ENCODE measurements at regions not wholly inside any gene's neighbourhood (a gene's known extent, or its start where the extent isn't known, plus 50 kb on each side); places are given as distances from the start of the nearest gene placed in this dataset.
A peak's percentile ranks its signal among the peaks of the same experiment; 100 is the strongest.

DNA sequence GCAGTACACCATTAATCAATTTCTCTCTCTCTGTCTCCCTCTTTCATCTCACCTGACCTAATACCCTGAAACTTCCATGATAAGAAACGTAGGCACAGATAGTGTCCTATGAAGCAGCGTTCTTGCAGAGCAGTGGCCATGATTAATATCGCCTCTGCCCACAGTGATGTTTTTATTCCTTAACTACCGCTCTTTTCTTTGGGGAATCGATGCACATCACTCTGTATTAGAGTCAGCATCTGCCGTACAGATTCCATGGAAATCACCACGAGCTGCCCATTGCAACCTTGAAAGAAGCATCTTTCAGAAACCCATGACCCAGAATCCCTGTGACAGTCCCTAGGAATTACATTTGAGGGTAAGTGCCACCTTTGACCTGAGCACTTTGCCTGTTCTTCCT is 152.0 kb upstream of the ECI2 start:
- no peaks in the 10 kb centered on the region for H3K9me3 ChIP-seq (ENCODE audit: control insufficient read depth, low read depth, low read length)
- no peak overlapping the region for H3K9ac ChIP-seq (ENCODE audit: low read length)
- no peak overlapping the region for H3K27ac ChIP-seq (ENCODE audit: low read length)
- H3K36me3 ChIP-seq (ENCODE audit: control insufficient read depth, low read depth, low read length) = no peaks in the 10 kb centered on the region
- H3K27me3 ChIP-seq (ENCODE audit: control insufficient read depth, insufficient read depth, low read length) = peaks cover 25% of the 10 kb centered on the region
- no peak overlapping the region for H3K4me3 ChIP-seq (ENCODE audit: low read length)
- H3K4me1 ChIP-seq (ENCODE audit: control insufficient read depth, low read depth, low read length) = peaks cover 22% of the 10 kb centered on the region

DNA sequence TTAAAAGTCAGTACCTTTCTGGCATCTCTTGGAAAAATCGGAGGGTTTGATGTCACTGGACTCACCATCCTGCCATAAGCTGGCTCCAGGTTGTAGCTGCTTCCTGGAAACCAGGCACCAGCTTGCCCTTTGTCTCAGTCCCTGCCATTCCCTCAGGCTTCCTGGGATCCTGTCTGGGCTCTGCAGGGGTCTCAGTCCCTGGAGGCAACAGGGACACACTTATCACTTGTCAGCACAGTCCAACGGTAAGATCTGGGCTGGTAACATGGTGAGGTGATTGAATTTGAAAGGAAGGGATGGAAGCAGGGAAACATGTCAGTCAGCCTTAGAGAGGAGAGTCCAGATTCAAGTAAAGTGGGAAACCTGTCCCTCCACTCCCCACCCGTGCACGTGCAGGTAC is 147.6 kb upstream of the ECI2 start:
- Histone ChIP-seq H3K4me1 (ENCODE audit: control insufficient read depth, low read depth, low read length) (peaks cover 7% of the 10 kb centered on the region), H3K9ac (ENCODE audit: low read length) (no peak overlapping the region), H3K36me3 (ENCODE audit: control insufficient read depth, low read depth, low read length) (no peaks in the 10 kb centered on the region), H3K27ac (ENCODE audit: low read length) (no peak overlapping the region), H3K4me3 (ENCODE audit: low read length) (no peak overlapping the region), H3K27me3 (ENCODE audit: control insufficient read depth, insufficient read depth, low read length) (peaks cover 46% of the 10 kb centered on the region), H3K9me3 (ENCODE audit: control insufficient read depth, low read depth, low read length) (no peaks in the 10 kb centered on the region)

DNA sequence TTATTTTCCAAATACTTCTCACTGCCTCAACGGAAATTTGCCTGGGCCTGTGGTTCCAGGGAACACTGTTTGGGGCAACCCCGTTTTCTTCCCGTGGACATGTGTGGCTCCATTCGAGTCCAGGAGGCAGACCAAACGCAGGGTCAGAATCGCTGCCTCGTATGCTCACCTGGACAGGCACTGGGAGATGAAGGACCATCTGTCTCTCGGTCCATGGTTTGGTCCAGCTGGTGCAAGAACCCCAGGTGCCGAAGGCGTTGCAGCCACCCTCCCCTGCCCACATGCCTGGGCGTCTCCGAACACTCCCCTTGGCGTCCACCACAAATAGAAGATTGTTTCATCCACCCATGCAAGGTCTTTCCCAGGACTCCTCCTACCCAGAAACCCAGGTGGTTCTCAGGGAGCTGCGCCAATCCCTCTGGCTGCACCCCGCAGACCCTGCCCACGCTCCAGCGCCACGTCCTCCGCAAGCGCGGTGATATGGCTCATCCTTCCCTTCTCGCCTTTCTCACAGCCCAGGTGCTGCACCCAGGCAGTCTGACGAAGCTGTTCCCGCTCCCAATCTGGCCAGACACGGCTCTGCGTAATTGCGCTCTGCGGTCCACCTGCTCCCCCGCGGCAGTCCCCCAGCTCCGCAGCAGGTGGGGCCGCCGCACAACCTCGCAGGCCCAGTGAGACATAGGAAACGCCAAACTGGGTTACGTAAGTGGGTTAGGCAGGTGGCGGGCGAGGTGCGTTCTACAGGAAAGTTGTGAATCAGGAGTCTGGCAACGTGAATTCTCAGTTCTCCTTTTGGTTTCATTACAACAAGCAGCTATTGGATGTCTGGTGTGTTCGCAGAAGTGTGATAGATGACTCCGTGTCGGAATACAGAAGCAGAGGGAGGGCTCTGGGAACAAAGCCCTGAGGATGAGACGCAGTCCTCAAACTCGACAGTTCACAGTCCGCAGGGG is 146.2 kb upstream of the ECI2 start:
- Histone ChIP-seq H3K4me1 (ENCODE audit: control insufficient read depth, low read depth, low read length) (no peaks in the 10 kb centered on the region), H3K27ac (ENCODE audit: low read length) (no peak overlapping the region), H3K27me3 (ENCODE audit: control insufficient read depth, insufficient read depth, low read length) (peaks cover 37% of the 10 kb centered on the region), H3K4me3 (ENCODE audit: low read length) (peak overlapping the region; percentile 53), H3K36me3 (ENCODE audit: control insufficient read depth, low read depth, low read length) (no peaks in the 10 kb centered on the region), H3K9ac (ENCODE audit: low read length) (no peak overlapping the region), H3K9me3 (ENCODE audit: control insufficient read depth, low read depth, low read length) (no peaks in the 10 kb centered on the region)

DNA sequence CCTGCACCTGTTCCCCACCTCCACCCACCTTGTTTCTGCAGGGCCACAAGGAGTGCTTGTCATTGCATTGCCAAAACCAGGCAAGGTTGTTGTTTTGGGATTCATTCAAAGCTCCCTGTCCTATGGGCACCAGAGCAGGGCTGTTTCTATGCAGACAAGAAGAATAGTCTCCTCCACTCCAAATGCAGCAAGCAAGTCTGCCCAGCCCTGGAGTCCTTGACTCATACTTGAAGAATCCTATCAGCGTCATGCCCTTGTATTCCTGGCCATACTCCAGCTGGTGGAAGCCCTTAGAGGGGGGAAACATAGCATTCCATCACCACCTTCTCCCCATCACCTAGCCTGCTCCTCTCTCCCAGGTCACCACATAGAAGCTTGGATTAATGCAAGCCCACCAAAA is 145.3 kb upstream of the ECI2 start:
- Histone ChIP-seq H3K4me3 (ENCODE audit: low read length) (no peak overlapping the region), H3K9me3 (ENCODE audit: control insufficient read depth, low read depth, low read length) (no peaks in the 10 kb centered on the region), H3K9ac (ENCODE audit: low read length) (no peak overlapping the region), H3K27me3 (ENCODE audit: control insufficient read depth, insufficient read depth, low read length) (peaks cover 36% of the 10 kb centered on the region), H3K27ac (ENCODE audit: low read length) (no peak overlapping the region), H3K36me3 (ENCODE audit: control insufficient read depth, low read depth, low read length) (no peaks in the 10 kb centered on the region), H3K4me1 (ENCODE audit: control insufficient read depth, low read depth, low read length) (no peaks in the 10 kb centered on the region)

DNA sequence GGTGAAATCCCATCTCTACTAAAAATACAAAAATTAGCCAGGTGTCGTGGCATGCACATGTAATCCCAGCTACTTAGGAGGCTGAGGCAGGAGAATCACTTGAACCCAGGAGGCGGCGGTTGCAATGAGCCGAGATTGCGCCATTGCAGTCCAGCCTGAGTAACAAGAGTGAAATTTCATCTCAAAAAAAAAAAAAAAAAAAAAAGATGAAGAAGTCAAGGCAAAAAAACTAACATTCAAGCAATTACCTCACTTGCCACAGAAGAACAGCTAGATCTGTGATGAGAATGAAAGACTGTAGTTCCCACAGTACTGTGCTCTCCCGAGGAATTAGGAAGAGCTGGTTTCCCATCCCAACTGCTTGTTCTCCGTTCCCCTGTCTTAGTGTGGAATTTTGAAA is 144.7 kb upstream of the ECI2 start:
- H3K36me3 ChIP-seq (ENCODE audit: control insufficient read depth, low read depth, low read length) = no peaks in the 10 kb centered on the region
- H3K4me3 ChIP-seq (ENCODE audit: low read length) = no peak overlapping the region
- H3K27ac ChIP-seq (ENCODE audit: low read length) = no peak overlapping the region
- H3K9me3 ChIP-seq (ENCODE audit: control insufficient read depth, low read depth, low read length) = no peaks in the 10 kb centered on the region
- H3K27me3 ChIP-seq (ENCODE audit: control insufficient read depth, insufficient read depth, low read length) = peaks cover 36% of the 10 kb centered on the region
- H3K9ac ChIP-seq (ENCODE audit: low read length) = no peak overlapping the region
- no peaks in the 10 kb centered on the region for H3K4me1 ChIP-seq (ENCODE audit: control insufficient read depth, low read depth, low read length)

DNA sequence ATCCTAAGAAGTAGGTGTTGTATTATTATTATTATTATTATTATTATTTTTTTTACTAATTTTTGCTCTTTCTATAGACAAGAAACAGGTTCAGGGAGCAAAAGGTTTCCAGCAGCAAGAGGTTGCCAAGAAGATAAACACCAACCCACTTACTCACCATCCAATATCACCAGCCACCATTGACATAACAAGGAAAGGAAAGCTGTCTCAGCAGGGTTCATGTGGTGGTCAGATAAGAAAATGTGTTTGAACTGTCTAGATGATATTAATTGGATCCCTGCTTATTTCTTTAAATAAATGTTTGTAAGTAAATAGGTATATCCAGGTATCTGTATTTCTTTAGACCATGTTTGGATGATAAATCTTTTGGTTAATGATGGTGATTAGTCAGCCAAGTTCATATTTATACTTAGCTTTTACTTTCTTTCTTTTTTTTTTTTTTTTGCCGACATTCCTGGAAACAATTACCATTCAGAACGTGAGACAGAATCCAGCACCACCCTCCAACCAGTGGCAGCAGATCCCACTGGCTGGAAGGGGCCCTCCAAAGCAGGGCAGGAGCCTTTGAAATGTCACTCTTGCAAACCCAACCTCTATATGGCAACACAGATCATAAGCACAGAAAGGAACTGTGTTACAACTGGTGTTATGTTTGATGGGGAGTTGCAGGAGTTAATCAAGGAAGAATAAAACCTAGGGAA is 139.2 kb upstream of the ECI2 start:
- Histone ChIP-seq H3K4me3 (ENCODE audit: low read length) (no peak overlapping the region), H3K36me3 (ENCODE audit: control insufficient read depth, low read depth, low read length) (no peaks in the 10 kb centered on the region), H3K27ac (ENCODE audit: low read length) (no peak overlapping the region), H3K27me3 (ENCODE audit: control insufficient read depth, insufficient read depth, low read length) (no peaks in the 10 kb centered on the region), H3K4me1 (ENCODE audit: control insufficient read depth, low read depth, low read length) (no peaks in the 10 kb centered on the region), H3K9ac (ENCODE audit: low read length) (no peak overlapping the region), H3K9me3 (ENCODE audit: control insufficient read depth, low read depth, low read length) (no peaks in the 10 kb centered on the region)

DNA sequence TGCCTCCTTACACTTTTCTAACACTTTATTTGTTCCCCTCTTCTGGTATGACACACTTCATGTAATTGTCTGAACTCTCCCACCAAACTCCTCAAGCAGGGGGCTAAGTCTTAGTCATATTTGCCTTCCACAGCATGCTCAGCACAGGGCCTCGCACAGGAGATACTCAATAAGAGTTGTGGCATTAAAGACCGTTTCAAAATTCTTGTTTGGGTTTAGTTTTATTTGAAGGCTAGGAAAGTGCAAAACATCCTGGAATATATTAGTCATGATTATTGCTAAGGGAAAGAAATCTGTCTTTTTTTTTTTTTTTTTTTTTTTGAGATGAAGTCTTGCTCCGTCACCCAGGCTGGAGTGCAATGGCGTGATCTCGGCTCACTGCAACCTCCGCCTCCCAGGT is 137.6 kb upstream of the ECI2 start:
- H3K27me3 ChIP-seq (ENCODE audit: control insufficient read depth, insufficient read depth, low read length) = no peaks in the 10 kb centered on the region
- no peaks in the 10 kb centered on the region for H3K9me3 ChIP-seq (ENCODE audit: control insufficient read depth, low read depth, low read length)
- H3K4me3 ChIP-seq (ENCODE audit: low read length) = no peak overlapping the region
- no peaks in the 10 kb centered on the region for H3K36me3 ChIP-seq (ENCODE audit: control insufficient read depth, low read depth, low read length)
- no peak overlapping the region for H3K27ac ChIP-seq (ENCODE audit: low read length)
- no peak overlapping the region for H3K9ac ChIP-seq (ENCODE audit: low read length)
- H3K4me1 ChIP-seq (ENCODE audit: control insufficient read depth, low read depth, low read length) = no peaks in the 10 kb centered on the region

DNA sequence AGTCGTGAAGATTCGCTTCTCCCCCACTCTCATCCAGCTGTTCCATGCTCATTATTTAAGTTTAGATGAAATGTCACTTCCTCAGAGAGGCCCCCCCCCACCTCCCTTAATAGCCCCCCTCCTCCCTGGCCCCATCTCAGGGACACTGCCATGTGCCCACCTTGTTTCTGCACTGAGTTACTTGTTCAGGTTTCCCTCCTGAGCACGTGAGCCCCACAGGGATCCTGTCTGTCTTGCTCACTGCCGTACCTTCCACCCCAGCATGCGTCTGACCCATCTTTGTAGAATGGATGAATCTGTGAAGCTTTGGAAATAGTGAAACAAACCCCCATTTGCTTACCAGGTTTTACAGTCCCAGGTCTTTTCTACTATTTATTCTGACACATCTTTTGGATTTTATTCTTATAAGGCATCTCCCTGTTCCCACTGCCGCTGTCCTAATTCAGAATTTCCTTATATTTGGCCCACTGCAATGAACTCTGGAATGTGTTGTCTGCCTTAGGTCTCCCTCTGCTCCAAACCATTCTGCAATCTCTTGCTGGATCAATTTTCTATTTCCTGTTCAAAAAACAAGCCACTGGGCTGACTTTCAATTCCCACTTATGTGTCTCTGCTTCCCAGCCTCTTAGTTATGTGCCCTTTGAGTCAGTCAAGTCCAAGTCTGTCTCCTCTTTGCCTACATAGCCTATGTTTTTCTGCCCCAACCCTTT is 136.5 kb upstream of the ECI2 start:
- Histone ChIP-seq H3K9me3 (ENCODE audit: control insufficient read depth, low read depth, low read length) (no peaks in the 10 kb centered on the region), H3K27ac (ENCODE audit: low read length) (no peak overlapping the region), H3K36me3 (ENCODE audit: control insufficient read depth, low read depth, low read length) (no peaks in the 10 kb centered on the region), H3K27me3 (ENCODE audit: control insufficient read depth, insufficient read depth, low read length) (no peaks in the 10 kb centered on the region), H3K4me1 (ENCODE audit: control insufficient read depth, low read depth, low read length) (no peaks in the 10 kb centered on the region), H3K4me3 (ENCODE audit: low read length) (no peak overlapping the region), H3K9ac (ENCODE audit: low read length) (no peak overlapping the region)

DNA sequence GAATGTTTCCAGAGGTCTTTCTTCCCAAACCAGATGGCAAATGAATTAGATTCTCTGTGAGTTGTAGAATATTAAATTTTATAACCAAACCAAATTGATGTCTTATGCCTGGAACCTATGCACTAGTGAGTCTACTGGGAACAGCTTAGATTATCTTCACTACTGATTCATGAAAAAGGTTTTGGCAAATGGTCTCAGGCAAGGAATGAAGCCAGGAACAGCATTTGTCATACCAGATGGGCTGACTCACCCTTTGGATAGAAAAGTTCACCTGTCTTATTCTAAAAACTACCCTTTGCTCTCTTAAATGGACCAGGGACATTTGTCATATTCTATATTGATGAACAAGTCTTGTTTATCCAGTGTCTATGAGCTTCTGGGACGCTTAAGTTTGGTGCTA is 135.4 kb upstream of the ECI2 start:
- peaks cover 4% of the 10 kb centered on the region for H3K4me1 ChIP-seq (ENCODE audit: control insufficient read depth, low read depth, low read length)
- no peak overlapping the region for H3K4me3 ChIP-seq (ENCODE audit: low read length)
- no peak overlapping the region for H3K27ac ChIP-seq (ENCODE audit: low read length)
- no peak overlapping the region for H3K9ac ChIP-seq (ENCODE audit: low read length)
- no peaks in the 10 kb centered on the region for H3K27me3 ChIP-seq (ENCODE audit: control insufficient read depth, insufficient read depth, low read length)
- H3K36me3 ChIP-seq (ENCODE audit: control insufficient read depth, low read depth, low read length) = no peaks in the 10 kb centered on the region
- no peaks in the 10 kb centered on the region for H3K9me3 ChIP-seq (ENCODE audit: control insufficient read depth, low read depth, low read length)

DNA sequence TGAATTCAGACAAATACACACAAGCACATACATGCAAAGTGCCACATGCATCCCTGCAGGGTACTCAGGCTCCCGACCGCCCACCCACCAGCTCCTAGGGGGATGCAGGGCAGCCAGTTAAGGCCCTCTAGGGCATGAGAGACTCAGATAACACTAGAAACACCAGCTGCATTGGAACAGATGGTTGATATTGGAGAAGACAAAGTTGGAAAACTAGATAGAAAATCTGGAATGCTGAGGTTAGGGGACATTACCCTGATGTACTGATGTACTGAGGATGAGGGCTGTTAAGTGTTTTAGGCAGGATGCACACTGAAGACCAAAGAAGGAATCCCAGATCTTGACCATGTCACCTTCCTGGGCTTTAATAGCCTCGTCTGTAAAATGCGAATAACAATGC is 134.6 kb upstream of the ECI2 start:
- Histone ChIP-seq H3K36me3 (ENCODE audit: control insufficient read depth, low read depth, low read length) (no peaks in the 10 kb centered on the region), H3K4me1 (ENCODE audit: control insufficient read depth, low read depth, low read length) (peaks cover 4% of the 10 kb centered on the region), H3K9me3 (ENCODE audit: control insufficient read depth, low read depth, low read length) (no peaks in the 10 kb centered on the region), H3K4me3 (ENCODE audit: low read length) (no peak overlapping the region), H3K27me3 (ENCODE audit: control insufficient read depth, insufficient read depth, low read length) (no peaks in the 10 kb centered on the region), H3K9ac (ENCODE audit: low read length) (no peak overlapping the region), H3K27ac (ENCODE audit: low read length) (no peak overlapping the region)

DNA sequence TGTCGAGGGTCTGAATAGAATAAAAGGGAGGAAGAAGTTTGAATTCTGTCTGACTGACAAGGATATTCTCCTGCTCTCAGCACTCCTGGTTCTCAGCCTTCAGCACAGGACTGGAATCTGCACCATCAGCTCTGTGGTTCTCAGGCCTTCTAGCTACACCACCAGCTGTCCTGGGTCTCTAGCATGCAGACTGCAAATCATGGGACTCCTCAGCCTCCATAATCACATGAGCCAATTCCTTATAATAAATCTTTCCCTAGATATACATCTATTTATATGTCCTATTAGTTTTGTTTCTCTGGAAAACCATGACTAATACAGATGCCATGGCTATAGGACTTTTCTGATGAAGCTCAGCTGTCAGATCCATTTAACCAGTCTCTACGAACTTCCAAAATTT is 132.8 kb upstream of the ECI2 start:
- H3K36me3 ChIP-seq (ENCODE audit: control insufficient read depth, low read depth, low read length) = no peaks in the 10 kb centered on the region
- no peak overlapping the region for H3K9ac ChIP-seq (ENCODE audit: low read length)
- no peaks in the 10 kb centered on the region for H3K9me3 ChIP-seq (ENCODE audit: control insufficient read depth, low read depth, low read length)
- peaks cover 4% of the 10 kb centered on the region for H3K4me1 ChIP-seq (ENCODE audit: control insufficient read depth, low read depth, low read length)
- no peak overlapping the region for H3K27ac ChIP-seq (ENCODE audit: low read length)
- H3K4me3 ChIP-seq (ENCODE audit: low read length) = no peak overlapping the region
- no peaks in the 10 kb centered on the region for H3K27me3 ChIP-seq (ENCODE audit: control insufficient read depth, insufficient read depth, low read length)
